ENCODE measurements at regions not wholly inside any gene's neighbourhood (a gene's known extent, or its start where the extent isn't known, plus 50 kb on each side); places are given as distances from the start of the nearest gene placed in this dataset.

- no peak for ATAC-seq
Observed at GRCh38 chr4:92112805-92113204, 191.0 kb upstream of the GRID2 start.

DNA sequence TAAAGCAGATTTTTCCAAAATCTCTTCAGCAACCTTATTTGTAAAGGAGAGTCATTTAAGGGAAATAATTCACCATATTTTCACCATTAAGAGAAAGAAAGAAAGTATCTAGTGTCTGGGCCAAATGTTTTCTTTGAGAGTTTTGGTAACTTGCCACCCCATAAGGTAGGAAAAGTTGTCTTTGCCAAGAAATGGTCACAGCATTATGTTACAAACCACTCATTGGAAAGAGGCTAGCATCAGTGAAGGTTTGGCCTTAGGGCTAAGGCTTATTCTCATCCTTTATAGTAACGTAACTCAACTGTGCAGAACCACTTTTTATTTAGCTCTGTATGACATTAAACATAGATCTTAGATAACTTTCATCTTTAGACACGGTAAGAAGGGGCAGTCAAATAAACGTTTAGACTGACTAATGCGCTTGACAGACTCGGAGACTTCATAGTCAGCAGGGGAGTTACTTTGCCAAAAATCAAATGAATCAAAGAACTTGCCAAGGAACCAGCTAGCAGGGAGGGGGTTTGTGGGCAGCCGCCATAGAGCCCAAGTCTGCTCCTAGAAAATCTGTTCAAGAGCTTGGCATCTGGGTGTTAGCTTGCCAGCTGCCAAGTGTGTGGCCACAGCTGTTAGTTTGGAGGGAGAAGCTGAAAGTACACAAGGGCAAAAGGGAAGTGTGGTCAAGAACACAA, 182.8 kb upstream of the GRID2 start:
- ATAC-seq: no peak

DNA sequence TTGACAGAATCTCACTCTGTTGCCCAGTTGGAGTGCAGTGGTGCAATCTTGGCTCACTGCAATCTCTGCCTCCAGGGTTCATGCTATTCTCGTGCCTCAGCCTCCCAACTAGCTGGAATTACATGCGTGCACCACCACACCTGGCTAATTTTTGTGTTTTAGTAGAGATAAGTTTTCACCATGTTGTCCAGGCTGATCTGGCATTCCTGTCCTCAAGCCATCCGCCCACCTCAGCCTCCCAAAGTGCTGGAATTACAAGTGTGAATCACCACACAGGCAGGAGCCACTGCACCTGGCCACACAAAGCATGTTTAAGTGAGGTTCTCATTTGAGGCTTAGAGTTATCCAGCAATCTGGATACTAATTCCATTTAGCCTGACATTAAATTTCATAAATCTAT, 180.9 kb upstream of the GRID2 start:
- no peak for ATAC-seq

GRCh38 chr4:92128676-92129075, 175.1 kb upstream of the GRID2 start:
- no peak for ATAC-seq

DNA sequence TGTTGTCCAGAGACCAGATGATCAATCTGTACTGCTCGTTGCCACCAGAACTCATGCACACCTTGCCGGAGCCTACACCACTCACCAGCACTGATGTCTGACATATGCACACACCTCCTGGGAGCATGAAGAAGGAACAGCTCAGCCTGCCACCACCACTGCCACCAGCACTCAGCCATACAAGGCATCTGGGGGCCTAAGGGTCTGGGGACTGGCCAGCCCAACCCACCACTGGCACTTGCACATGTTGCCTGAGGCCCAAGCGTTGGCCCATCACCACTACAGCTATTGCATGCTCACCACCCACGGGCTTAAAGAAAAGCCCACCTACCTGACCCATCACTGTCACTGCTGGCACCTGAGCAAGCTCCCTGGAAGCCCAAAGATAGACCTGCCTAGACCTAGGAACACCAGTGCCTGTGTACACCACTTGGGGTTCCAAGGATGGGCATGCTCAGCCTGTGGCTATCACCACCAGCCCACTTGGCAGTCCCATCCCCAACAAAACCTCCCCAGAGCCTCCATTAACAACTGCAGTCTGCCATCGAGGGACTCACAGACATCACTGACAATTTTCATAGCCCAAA, 174.3 kb upstream of the GRID2 start:
- no peak for ATAC-seq

GRCh38 chr4:92136434-92136833, 167.3 kb upstream of the GRID2 start:
- ATAC-seq: no peak

DNA sequence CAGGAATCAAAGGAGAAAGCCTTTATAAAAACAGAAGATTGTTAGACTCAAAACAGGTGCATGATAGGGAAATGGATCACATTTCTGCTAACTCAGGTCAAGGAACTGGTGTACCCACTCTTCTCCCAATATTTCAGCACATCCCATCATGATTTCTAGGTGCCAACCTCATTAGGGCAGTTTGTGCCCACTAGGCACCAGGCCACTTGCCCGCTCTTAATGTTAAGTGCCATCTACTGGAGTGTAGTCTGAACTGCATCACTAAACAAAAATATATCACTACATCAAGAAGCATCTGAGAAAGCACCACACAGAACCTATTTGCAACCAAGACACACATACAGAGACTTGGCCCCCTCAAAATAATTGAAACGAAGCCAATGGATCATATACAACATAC, 140.4 kb upstream of the GRID2 start:
- no peak for ATAC-seq

GRCh38 chr4:92170340-92170739, 133.4 kb upstream of the GRID2 start:
- no peak for ATAC-seq

DNA sequence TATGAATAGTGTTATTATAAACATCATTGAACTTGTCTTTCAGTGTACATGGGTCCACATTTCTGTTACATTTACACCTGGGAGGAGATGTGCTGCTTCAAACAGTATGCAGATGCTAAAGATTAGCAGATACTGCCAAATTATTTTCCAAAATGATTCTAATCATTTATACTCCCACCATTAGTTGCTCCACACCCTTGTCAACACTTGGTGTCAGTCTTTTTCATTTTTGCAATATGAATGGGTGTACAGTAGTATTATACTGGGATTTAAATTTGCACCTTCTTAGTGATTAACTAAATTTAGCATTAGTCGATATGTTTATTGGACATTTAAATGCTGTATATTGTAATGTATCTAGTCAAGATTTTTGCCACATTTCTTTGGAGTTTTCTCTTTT, 131.6 kb upstream of the GRID2 start:
- no peak for ATAC-seq

- ATAC-seq: no peak
Observed at GRCh38 chr4:92175250-92175649, 128.5 kb upstream of the GRID2 start.

DNA sequence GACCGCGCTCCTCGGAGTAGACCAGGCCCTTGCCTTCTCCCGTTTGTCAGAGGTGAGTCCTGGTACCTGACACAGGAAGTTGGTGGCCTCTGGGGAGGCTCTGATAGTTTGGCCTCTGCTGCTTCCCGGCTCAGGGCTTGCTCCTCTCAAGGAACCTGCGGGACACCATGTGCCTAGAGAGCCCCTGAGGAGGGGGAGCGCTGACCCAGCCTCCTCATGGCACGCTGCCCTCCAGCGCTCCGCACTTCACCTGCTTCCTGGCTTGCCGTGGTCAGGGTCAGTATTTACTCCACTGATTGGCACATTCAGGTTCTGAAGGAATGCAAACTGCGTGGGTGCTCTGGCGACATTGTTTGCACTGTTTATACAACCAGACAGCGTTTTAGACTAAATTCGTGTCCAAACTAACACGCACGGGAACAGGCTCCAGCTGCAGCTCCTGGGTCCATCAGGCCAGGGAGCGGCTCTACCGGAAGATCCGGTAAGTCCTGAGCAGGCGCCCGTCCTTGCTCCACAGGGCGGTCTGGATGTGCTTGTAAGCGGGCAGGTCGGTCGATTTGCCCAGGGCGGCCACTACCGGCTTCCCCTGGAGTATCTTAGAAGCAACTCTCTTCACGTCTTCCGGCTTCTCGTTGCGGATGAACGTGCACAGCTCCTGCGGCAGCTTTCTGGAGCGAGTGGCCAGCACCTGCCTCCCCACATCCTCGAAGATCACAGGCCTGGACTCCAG, 121.6 kb upstream of the GRID2 start:
- no peak for ATAC-seq

- no peak for ATAC-seq
Observed at GRCh38 chr4:92182736-92183407, 120.9 kb upstream of the GRID2 start.

GRCh38 chr4:92183825-92184224, 119.9 kb upstream of the GRID2 start:
- ATAC-seq: no peak

- ATAC-seq: no peak
Observed at GRCh38 chr4:92184566-92184965, 119.2 kb upstream of the GRID2 start.

GRCh38 chr4:92186239-92186638, 117.5 kb upstream of the GRID2 start:
- no peak for ATAC-seq

- no peak for ATAC-seq
Observed at GRCh38 chr4:92189146-92189545, 114.6 kb upstream of the GRID2 start.

- no peak for ATAC-seq
Observed at GRCh38 chr4:92198711-92199110, 105.1 kb upstream of the GRID2 start.

DNA sequence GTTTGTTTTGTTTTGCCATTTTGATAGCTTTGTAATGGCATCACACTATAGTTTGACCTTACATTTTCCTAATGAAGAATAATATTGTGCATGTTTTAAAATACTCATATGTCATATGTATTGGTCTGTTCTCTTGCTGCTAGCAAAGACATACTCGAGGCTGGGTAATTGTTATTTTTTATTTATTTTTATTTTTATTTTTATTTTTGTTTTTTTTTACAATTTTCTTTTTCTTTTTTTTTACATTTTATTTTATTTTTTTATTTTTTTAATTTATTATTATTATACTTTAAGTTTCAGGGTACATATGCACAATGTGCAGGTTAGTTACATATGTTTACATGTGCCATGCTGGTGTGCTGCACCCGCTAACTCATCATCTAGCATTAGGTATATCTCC, 104.6 kb upstream of the GRID2 start:
- no peak for ATAC-seq

- no peak for ATAC-seq
Observed at GRCh38 chr4:92210906-92211305, 92.9 kb upstream of the GRID2 start.

DNA sequence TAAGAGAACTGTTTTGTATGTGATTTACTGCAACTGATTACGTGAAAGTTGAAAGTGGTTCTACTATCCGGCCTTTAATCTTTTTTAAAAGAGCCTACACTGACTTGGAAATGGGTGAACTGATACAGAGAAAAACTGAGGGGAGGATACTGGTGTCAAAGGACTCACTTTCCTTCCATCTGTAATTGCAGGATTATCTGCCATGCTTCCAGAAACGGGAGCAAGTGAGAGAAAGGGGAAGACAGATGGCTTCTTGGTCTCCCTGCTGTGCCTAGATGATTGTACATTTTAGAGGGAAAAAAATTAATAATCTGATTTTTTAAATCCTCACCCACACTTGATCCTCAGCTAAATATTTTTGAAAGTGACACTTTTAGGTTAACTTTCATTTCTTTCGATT, 88.3 kb upstream of the GRID2 start:
- ATAC-seq: no peak

- no peak for ATAC-seq
Observed at GRCh38 chr4:92231511-92231910, 72.3 kb upstream of the GRID2 start.

DNA sequence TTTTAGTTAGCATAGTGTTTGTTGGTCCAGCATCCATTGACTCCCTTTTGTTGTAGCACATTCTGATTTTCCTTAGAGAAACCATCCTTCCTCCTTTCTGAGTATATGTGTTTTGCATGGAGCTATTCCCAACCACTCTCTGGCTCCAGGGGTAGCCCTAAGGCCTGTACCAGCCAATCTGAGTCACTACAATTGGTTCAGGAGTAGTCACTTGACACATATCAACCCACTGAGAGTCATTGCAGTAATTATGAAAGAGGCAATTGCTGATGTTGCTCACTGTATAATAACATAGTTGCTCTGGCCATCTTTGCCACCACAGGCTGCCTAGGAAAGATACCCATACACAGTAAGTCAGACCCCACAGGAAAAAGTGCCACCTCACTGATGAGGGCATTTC, 71.2 kb upstream of the GRID2 start:
- no peak for ATAC-seq

DNA sequence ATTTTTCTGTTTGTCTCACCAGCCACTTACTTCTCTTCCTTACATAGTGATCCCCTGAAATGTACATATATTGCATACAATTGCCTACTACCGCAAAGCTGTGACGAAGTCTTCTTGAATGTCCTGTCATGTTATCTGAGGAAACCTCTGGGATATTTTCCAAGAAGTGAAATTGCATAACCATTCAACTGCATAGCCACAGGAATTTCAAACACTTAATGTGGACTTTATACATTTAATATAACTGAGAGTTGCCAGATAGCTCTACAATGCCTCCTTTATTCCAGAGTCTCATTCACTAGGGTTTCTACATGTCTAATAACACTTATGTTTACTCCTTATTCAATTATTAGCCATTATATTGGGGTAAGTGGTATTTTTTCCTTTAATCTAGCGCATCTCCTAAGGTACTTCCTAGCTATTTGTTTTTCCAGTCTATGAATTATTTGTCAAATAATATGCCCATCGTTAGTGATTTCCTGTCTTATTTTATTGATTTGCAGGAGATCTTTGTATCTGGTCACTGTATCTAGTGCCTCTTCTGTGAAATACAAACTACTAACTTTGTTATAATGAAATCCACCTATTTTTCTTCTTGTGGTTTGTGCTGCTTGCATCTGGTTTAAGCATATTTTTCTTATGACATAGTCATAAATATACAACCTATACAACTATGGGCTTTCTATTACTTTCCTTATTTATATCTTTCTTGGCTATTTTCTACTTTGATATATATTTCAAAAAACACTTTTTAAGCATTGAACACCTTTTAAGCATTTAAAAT, 69.2 kb upstream of the GRID2 start:
- no peak for ATAC-seq

Measured in esophagus mucosa (tissue), 1 donor.